ENCODE measurements at regions not wholly inside any gene's neighbourhood (a gene's known extent, or its start where the extent isn't known, plus 50 kb on each side); places are given as distances from the start of the nearest gene placed in this dataset.

DNA sequence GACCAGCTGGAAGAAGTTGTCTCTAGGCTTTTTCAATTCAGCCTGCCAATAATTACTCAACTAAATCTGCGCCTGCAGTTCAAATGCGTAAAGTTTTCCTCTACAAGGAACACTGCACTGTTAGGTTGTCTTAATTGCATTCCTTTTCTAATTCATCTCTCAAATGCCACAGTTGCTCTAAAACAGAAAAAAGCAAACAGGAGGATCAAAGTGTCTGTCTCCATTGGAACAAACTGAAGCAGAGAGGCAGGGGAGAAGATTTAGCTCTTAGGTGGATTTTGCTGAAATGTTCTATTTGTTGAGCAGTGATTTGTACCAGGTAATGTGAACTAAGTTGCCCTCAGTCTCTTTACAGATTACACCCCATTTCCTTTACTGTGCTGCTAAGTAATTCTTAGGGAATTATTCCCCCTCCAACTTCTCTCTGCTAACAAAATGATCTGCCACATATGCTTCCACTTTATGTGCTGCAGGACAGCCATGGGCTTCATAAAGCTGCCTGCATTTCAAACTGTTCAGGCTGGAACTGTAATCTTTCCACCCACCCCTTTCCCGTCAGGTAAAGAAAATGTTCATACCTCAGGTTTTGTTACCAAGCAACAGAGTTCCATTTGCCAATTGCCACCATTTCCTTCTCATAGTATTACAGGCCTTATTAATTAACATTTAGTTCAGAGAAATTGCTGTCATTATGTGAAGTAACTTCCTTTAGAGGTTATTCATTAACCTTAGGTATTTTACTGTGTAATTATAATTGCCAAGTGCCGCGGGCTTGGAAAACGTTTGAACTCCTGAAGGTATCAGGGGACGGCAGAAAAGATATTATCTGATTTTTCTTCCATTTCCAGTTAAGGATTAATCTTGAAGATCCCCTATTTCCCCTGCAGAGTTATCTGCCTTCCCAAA is 149.3 kb downstream of the SPRY1 start:
- DNase-seq, result no peak

DNA sequence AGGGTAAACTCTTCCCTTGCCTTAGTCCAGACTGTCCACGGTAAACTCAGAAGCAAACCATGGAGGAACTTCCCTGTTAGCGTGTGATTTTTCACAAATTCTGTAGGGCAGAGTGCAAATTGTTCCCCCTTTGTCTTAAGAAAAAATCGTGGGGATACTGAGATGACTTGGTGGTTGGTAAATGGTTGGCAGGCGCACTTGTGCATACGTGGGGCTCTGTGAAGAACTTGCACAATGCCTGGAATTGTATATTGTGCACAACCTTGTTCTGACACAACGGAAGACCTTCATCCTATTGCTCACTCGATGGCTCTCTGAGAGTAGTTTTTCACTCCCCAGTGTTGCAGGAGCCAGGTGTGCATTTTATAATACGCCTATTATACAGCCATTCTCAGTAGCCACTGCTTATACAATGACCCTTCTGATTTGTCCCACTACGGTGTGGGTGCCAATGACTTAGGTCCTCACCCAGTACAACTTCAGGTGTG is 150.0 kb downstream of the SPRY1 start:
- DNase-seq, result no peak

DNA sequence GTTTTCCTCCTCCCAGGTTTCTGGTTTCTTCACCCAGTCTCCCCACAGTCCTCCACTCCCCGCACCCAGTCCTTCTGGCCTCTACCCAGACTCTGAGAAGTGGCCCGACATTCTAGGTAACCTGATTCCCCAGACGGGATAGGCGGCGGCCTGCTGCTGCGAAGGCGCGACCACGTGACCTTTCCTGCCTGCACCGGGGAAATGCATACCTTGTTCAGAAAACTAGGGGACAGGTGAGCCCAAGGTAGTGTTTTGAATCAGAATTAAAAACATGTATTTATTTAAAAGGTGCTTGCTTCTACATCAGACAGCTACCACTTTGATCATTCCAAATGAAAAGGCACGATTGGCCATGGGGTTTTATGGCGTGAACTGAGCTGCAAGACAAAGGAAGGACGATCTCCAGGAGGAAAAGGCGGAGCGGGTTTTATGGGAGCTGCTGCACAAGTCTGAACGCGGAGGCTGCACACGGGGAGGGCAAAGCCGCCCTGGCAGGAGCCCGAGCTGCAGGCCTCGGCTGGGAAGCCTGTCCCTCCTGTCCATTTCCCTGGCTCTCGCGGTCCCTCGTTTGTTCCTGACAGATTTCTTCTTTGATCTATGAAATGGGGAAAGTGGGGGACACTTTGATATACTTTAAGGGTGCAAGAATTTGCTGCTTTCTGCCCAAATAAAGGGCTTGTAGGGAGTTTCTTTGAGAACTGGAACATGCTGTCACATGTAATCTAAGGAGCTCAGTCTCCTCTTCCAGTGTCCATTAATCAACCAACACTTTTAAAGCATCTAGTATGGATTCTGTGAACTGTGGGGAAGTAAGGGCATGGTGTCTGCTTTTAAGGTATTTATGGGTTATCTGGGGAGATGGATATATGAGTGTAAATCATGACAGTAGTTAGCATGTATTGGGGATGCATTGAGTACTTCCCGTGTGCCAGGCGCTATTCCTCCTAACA is 150.9 kb downstream of the SPRY1 start:
- no peak for DNase-seq

DNA sequence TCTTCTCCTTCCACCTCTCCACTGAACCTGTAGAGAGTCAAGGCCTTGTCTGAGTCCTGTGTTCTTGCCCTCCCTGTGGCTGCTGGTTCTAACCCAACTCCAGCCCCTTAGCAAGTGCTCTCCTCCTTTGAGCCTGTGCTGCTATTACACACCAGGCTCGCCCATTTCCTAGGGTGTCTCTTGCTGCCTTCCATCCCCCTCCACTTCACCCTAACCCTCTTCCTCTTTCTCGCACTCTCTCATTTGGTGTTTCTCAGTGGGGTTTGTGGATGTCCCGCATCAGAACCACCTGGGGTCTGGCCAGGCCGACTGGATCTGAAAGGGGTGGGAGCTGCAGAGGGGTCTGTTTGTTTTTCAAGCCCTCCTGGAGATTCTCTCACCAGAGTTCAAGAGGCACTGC is 156.7 kb downstream of the SPRY1 start:
- no peak for DNase-seq

DNA sequence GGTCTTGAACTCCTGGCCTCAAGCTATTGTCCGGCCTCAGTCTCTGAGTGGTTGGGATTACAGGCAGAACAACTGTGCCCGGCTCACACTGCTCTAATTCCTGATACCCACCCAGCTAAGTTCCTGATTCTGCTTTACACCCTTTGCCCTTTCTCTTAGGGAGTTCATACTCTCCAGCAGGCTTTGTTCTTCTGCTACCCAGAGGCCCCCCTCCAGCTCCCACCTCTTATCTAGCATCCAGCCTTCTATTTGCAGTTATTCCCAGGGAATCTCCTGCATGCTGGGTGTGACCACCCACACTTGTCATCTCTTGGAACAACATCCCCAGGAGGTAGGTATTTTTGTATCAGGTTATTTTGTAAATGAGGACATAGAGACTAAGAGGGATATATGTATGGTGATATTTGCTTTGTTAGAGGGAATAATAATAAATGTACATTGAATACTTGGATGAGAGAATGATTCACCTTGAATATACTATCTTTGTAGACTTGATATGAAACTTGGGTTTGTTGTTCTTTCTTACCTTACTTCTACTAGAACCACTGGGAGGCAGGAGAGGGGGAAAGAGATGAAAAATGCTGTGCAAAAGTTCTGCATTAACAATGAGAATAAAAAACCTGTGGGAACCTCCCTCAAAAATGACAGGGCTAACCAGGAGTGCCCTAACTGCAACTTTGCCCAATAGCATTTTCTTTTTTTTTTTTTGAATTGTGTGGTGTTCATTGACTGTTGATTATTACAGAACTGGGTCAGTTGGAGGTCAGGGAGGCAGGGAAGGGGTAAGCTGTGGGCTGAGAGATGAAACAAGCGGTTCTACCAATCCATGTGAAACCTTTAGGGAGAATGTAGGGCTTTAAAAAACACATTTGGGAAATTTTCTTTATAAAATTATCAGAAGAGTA is 157.4 kb downstream of the SPRY1 start:
- no peak for DNase-seq

DNA sequence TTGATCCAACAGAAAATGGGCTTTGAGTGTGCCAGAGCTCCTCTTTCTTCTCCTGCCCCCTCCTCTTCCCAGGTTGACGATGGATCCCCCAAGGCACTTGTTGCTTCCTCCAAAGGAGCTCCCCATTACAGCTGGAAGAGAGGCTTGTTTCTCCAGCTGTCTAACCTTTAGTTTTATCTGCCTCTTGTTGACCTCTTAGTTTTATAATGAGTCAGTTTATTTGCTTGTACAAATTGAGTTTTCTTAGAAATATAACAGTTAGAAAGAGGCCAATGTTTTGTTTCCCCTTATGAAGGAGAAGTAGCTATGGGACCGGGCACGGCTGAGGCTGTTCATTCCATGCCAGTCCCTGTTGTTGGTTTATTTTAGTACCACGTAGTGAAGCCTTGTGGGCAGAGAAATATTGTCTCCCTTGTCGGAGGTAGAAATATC is 158.2 kb downstream of the SPRY1 start:
- DNase-seq, result no peak

DNA sequence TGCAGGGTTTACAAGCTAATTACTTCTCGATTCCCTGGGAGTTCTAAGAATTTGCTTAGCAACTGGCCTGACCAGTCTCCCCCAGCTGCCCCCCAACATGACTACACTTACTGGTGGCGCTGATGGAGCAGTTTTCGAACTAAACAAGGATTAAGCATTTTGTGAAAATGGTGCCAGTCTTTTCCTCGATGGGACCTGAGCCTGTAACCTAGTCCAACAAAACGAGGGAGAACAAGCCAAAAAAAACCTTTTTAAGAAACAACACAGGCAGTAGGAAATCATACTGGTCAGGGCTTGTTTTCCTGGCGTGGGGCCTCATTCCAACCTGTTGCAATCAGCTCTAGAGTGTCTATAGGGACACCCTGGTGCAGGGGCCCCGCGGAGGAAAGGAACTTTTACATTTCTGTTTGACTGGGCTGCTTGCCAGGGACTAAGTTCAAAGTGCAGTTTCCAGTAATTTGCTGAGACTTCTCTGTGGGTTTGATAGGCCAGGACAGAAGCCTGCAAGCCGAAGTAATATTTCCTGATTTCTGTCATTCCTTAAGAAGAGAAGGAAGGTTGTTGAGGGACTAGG is 158.7 kb downstream of the SPRY1 start:
- no peak for DNase-seq

DNA sequence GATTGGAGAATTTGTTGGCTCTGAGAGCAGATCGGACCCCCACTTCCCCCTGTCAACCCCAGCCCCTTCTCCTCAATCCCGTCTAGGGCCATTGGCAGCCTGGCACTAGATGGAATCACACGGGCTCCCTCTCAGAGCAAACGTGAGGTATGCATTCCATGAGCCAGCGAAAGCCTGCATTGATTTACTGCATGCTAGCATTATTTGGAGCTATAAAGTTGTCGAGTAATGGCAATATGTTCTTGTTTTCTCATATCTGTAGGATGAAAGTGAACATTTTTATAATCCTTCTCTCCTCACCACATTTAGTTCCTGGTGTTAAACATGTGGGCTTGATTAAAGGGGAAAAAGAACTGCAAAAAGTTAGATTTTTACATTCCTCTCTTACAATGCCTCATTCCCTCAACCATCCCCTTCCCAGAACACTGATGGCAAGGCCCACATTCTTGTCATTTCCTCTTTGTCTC is 159.2 kb downstream of the SPRY1 start:
- no peak for DNase-seq

DNA sequence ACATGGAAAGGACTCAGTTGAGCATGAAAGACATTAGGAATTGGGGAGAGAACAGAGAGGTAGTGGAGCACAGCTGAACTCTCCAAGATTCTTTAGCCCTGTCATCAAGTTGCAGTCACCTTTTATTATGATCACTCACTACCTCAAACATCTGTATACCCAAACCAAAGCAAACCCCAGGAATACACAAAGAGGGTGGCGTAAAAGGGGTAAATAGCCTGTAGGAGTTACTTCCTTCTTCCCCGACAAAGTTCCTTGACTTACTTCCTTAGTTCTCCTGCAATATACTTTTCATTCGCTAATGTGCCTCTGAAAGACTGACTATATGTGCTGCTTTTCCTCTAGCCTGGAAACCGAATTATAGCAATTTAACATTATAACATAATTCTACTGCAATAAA is 159.9 kb downstream of the SPRY1 start:
- DNase-seq, result no peak

DNA sequence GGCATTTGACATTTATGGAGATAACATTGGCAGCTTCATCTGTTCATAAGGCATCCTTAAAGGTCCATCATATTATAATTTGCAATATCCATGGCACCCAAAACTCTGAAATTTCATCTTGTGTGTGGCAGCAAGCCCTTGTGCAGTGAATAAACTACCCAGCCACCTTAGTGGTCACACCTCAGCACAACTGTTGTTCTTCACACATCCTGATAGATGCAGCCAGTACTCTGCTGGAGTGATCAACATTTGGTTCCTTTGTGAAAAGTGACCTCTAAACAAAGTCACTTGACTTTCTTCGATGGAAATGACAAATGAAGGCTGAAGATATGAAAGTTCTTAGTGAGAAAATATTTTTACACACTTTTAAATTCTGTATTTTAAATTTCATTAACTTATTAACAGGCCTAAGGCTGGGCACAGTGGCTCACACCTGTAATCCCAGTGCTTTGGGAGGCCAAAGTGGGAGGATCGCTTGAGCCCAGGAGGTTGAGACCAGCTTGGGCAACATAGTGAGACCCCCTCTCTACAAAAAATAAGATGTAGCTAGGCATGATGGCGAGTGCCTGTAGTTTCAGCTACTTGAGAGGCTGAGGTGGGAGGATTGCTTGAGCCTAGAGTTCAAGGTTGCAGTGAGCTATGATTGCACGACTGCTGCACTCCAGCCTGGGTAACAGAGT is 161.4 kb downstream of the SPRY1 start:
- DNase-seq, result no peak

DNA sequence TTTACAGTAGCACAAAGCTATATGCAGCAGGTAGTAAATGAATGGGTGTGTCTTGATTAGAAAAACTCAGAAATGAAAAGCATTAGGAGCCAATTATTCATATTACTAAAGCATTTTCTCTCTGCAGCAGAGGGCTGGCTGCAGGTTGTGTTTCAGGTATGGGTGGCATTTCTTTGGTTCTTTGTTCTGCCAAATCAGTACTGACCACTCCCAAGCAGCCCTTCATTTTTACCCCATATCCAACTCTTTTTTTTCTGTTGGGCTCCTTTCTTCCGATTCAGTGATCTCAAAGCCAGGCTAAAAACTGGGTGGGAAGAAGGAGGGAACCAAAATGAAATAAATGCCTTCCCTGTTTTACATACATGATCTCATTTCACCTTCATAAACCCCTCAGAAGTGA is 162.3 kb downstream of the SPRY1 start:
- DNase-seq, result no peak

DNA sequence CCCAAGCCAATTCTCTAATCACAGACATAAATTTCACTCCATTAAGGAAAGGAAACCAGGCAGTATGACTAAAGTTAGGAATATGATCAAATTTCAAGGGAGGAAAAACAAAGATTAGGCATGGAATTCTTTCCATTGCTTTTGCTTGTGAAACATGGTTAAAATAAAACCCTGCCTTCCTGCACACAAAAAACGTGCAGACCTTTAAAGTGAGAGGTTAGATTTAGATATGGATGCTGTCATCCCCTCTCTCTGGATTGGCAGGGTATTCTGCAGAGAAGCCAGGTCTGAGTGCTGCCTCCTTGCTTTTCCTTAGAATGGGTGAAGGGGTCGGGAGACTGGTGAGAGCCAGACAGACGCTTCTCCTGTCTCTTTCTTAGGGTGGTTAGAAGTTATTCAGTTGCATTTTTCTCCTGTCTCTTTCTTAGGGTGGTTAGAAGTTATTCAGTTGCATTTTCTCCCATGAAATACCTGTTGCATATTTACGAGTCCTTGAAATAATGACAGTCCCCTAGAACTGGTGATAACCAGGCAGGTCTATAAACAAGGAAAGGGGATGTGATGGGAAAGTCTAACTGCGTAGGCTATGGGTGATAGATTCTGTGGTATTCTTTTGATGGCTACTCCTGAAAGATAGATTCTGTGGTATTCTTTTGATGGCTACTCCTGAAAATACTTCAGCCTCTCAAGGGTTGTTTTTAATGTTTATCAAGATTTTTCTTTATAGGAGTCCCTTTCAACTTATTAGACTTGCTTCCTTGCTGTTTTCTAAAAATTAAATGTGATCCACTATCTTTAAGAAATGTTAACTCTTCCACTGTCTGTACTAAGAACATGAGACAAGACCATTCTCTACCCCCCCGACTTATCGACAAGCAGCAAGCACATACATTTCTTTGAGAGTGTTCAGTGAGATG is 163.6 kb downstream of the SPRY1 start:
- DNase-seq, result no peak

DNA sequence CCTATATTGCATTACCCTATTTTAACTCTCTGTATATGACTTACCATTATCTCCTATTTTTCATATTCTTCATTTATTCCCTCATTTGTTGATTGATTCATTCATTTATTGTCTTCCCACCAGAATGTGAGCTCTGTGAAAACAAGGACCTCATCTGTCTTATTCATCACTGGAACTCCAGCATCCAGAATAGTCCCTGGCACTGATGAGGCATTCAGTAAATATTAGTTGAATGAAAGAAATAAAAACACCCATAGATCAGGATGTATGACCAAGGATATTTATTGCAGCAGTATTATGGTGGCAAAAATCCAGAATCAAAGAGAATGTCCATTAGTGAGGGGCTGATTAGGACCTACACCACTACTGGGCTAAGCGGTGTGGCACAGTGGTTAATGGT is 164.9 kb downstream of the SPRY1 start:
- no peak for DNase-seq

DNA sequence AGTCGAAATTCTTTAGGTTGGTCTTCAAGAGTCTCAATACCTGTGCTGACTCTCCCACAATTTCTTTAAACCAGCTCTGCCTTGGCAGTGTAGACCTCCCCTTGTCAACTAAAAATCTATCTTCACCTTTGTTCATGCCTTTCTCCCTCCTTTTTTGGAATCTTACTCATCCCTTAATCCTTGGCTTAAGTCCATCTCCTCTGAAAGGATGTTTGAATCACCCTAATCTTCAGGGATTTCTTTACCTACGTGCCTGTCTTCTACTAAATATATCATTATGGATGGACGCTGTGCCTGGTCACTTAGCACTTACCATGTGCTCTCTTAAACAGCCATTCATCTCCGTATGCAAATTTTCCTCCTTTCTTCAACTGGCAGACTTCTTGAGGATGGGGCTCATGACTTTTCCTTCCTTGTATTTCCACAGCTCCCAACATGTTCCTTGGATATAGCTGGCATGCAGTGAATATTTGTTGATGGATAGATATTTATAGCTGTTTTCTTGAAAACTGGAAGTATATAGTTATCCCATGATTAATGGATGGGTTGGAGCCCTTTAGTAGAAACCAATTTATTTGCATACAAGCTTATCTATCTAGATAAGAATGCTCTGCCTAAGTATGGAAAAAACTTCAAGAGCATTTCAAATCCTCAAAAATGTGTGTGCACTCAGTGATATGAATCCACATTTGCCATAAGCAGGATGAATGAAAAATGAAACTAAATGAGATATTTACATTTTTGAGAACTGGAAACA is 166.6 kb downstream of the SPRY1 start:
- DNase-seq, result no peak

DNA sequence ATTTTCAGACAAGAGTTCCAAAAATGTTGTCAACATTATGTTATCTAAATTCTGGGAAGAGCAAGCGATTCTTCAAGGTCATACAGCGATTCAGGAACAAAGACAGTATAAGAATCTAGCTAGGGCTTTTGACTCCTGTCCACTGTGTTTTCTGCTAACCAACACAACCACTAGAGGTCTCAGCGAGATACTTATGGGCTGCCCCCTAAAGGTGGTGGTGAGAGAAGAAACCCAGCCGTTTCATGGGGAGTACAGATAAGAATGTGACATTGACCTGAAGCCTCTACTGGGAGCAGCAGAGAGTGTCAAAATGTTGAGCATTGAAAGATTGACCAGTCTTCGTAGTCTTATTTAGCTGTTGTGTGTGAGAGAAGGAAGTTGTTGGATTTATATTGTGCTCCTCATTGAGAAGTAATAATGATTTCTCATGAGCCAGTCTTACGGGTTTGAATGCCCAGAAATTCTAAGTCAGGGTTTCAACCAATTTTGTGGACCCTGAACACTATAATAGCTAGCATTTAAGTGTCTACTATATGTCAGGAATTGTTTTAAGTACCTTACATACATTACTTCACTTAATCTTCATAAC is 168.3 kb downstream of the SPRY1 start:
- peak; percentile 53 for DNase-seq

DNA sequence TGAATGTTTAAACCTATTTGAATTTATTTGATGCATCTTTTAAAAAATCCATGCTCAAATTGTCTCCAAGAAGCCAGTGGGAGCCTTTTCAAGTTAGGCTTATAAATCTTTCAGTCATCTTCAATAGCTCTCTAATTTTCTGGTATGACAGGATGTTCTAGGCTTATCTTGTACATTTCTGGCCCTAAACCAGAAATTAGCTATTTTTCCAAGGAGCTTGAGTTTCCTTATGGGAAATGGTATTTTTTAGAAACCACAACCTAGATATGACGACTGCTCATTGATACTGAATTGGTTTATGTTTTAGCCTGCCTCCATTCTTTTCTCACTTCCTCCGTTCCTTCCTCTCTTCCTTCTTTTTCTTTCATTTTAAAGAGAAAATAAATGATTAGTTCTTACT is 172.3 kb downstream of the SPRY1 start:
- no peak for DNase-seq

DNA sequence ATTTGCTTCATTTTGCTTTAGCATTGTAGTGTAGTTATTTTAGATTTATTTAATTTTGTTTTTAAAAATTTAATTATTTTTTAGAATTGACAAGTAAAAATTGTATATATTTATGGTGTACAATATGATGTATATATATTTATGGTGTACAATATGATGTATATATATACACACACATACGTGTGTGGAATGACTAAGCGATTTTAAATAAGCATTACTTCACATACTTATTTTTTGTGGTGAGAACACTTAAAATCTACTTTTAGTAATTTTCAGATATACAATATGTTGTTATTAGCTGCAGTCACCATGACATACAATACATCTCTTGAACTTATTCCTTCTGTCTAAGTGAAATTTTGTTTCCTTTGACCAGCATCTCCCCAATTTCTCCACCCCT is 172.9 kb downstream of the SPRY1 start:
- no peak for DNase-seq

DNA sequence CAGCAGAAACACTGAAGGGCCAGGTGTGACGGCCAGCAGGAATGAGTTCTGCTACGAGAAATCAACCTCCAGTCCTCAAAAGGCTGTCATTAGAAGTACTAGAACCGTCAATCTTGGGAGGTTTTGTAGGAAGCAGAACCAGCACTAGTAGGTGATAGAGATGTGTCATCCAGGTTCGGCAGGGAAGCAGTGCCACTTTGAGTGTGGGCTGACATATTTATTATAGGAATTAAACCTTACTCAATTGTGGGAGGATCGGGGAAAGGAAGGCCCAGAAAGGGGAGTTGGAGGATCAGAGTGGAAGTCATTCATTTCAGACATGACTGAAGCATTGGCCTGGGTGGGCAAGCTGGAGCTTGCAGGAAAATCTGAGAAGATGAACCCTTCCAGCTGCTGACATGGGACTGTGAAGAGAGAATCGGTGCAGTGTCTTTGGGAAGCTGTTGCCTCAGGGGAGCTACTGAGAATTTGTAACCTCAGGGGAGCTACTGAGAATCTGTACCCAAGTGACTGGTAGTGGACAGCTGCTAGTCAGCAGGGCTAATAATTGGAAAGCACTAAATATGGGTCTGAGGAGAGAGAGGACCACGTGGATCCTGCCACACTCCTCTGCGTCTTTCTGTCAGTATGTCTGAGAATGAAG is 177.4 kb downstream of the SPRY1 start:
- DNase-seq, result no peak

DNA sequence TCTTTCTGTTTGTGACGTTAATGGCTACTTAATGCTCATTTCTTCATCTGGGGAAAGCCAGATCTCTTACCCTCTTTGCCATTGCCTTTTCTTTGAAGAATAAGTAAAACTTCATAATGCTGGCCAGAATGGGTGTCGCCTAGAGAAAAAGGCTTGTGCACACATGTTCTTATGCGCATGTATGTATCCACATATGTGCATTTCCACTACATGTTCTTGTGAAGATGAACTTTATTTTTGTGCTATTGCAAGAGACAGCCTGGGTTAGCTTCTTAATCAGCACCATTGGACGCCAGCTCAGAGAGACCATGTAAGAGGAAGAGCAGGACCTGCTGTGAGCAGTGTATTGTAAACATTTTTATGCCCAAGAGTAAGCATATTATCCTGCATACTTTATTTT is 178.7 kb downstream of the SPRY1 start:
- DNase-seq, result no peak

All from NCI-H345 (cell line).